Mesothelial cell of epicardium (in vitro differentiated cells): ENCODE measurements at regions not wholly inside any gene's neighbourhood (a gene's known extent, or its start where the extent isn't known, plus 50 kb on each side); places are given as distances from the start of the nearest gene placed in this dataset.

Experiments used
- DNase-seq, 2 experiments: peaks; one replicate each; pipeline ENCODE4 v3.0.0; 2021; ENCODE audit warnings: low spot score in 2 of 2; ENCODE audit not compliant: unreplicated experiment in 2 of 2
- H3K27ac Mint-ChIP-seq: 2 replicates; pipeline ENCODE4 v1.8.0; 2021; ENCODE audit warnings: mixed read lengths
- H3K27me3 Mint-ChIP-seq: 2 replicates; pipeline ENCODE4 v1.8.0; 2021; ENCODE audit warnings: low read depth, mixed read lengths
- H3K36me3 Mint-ChIP-seq: 2 replicates; pipeline ENCODE4 v1.8.0; 2021; ENCODE audit warnings: mixed read lengths
- H3K4me1 Mint-ChIP-seq: 2 replicates; pipeline ENCODE4 v1.8.0; 2021; ENCODE audit warnings: mixed read lengths
- H3K4me3 Mint-ChIP-seq: 2 replicates; pipeline ENCODE4 v1.8.0; 2021; ENCODE audit warnings: mild to moderate bottlenecking, moderate library complexity, mixed read lengths
- H3K9me3 Mint-ChIP-seq: 2 replicates; pipeline ENCODE4 v1.8.0; 2021; ENCODE audit warnings: mixed read lengths
- CTCF ChIP-seq: fragments of 200-600 bp; sonication (generic); IDR thresholded peaks from one replicate; pipeline ENCODE4 v1.5.0; 2021; ENCODE audit warnings: antibody characterized with exemption; ENCODE audit not compliant: unreplicated experiment

- Mint-ChIP-seq H3K27me3 (peaks cover 6% of the 10 kb centered on the region), H3K9me3 (no peaks in the 10 kb centered on the region), H3K4me3 (no peak overlapping the region), H3K36me3 (no peaks in the 10 kb centered on the region), H3K4me1 (peaks cover 9% of the 10 kb centered on the region), H3K27ac (no peak overlapping the region)
- no peak for TF ChIP-seq CTCF
- DNase-seq, result no peak
These were observed 323.5 kb downstream of the JRKL start for GRCh38 chr11:96713301-96713700.

- H3K4me1 Mint-ChIP-seq, result no peaks in the 10 kb centered on the region
- TF ChIP-seq CTCF, result no peak
These were observed 324.9 kb downstream of the JRKL start for GRCh38 chr11:96714689-96715088.

GRCh38 chr11:96715208-96715607 lies 325.4 kb downstream of the JRKL start:
- Mint-ChIP-seq H3K27me3 (peaks cover 6% of the 10 kb centered on the region), H3K27ac (no peak overlapping the region), H3K36me3 (no peaks in the 10 kb centered on the region), H3K4me1 (no peaks in the 10 kb centered on the region), H3K9me3 (no peaks in the 10 kb centered on the region), H3K4me3 (no peak overlapping the region)
- DNase-seq, result no peak
- no peak for TF ChIP-seq CTCF

More at GRCh38 chr11:96714689-96715088, 324.9 kb downstream of the JRKL start:
- no peak for DNase-seq
- Mint-ChIP-seq H3K36me3 (no peaks in the 10 kb centered on the region), H3K27ac (no peak overlapping the region), H3K9me3 (no peaks in the 10 kb centered on the region), H3K4me3 (no peak overlapping the region), H3K27me3 (peaks cover 6% of the 10 kb centered on the region)

- Mint-ChIP-seq H3K9me3 (peaks cover 17% of the 10 kb centered on the region), H3K4me1 (no peaks in the 10 kb centered on the region), H3K4me3 (no peak overlapping the region), H3K27ac (no peak overlapping the region), H3K27me3 (no peaks in the 10 kb centered on the region), H3K36me3 (no peaks in the 10 kb centered on the region)
- TF ChIP-seq CTCF, result no peak
- no peak for DNase-seq
These were observed 346.8 kb downstream of the JRKL start for GRCh38 chr11:96736601-96737000.

- Mint-ChIP-seq H3K4me1 (no peaks in the 10 kb centered on the region), H3K27ac (no peak overlapping the region), H3K4me3 (no peak overlapping the region), H3K9me3 (peaks cover 21% of the 10 kb centered on the region), H3K36me3 (no peaks in the 10 kb centered on the region), H3K27me3 (no peaks in the 10 kb centered on the region)
- DNase-seq, result no peak
- TF ChIP-seq CTCF, result no peak
These were observed 348.5 kb downstream of the JRKL start for GRCh38 chr11:96738311-96738710.

GRCh38 chr11:96741068-96741467 lies 351.3 kb downstream of the JRKL start:
- no peaks in the 10 kb centered on the region for H3K27me3 Mint-ChIP-seq
- H3K27ac Mint-ChIP-seq, result no peak overlapping the region
- H3K9me3 Mint-ChIP-seq, result peaks cover 14% of the 10 kb centered on the region
- TF ChIP-seq CTCF, result no peak
- DNase-seq, result no peak
- no peaks in the 10 kb centered on the region for H3K36me3 Mint-ChIP-seq
- peaks cover 6% of the 10 kb centered on the region for H3K4me1 Mint-ChIP-seq
- H3K4me3 Mint-ChIP-seq, result no peak overlapping the region
